ENCODE measurements at regions not wholly inside any gene's neighbourhood (a gene's known extent, or its start where the extent isn't known, plus 50 kb on each side); places are given as distances from the start of the nearest gene placed in this dataset.

- H3K9ac ChIP-seq, result no peak overlapping the region
- H3K36me3 ChIP-seq, result no peaks in the 10 kb centered on the region
- H3K27me3 Mint-ChIP-seq (ENCODE audit: insufficient read depth, low read depth), result no peaks in the 10 kb centered on the region
- DNase-seq (ENCODE audit: low spot score), result no peak
- H4K20me1 ChIP-seq (ENCODE audit: low read depth), result no peaks in the 10 kb centered on the region
- no peak overlapping the region for H3K4me2 ChIP-seq
- H3K27ac Mint-ChIP-seq, result no peak overlapping the region
- no peaks in the 10 kb centered on the region for H3K27me3 ChIP-seq
- H3F3A ChIP-seq (ENCODE audit: low read depth), result no peaks in the 10 kb centered on the region
- H3K9me3 Mint-ChIP-seq, result peaks cover 6% of the 10 kb centered on the region
- H3K4me3 ChIP-seq, result no peak overlapping the region
- no peak for TF ChIP-seq EZH2 (IDR thresholded peaks at IDR 0.05)
- peak; percentile 19 for TF ChIP-seq CTCF (IDR thresholded peaks at IDR 0.05)
- no peak overlapping the region for H3K4me3 Mint-ChIP-seq
- no peaks in the 10 kb centered on the region for H3K79me2 ChIP-seq (ENCODE audit: low read depth)
- H3K4me1 Mint-ChIP-seq, result no peaks in the 10 kb centered on the region
- H3K36me3 Mint-ChIP-seq, result no peaks in the 10 kb centered on the region
- no peak overlapping the region for H3K27ac ChIP-seq
- H2AFZ ChIP-seq (replicated peaks), result no peak overlapping the region
- no peaks in the 10 kb centered on the region for H3K4me1 ChIP-seq
- no peaks in the 10 kb centered on the region for H3K9me3 ChIP-seq (ENCODE audit: low read depth)
These were observed 543.2 kb upstream of the CDH6 start for GRCh38 chr5:30650311-30650710.

- Histone ChIP-seq H3K4me3 (no peak overlapping the region), H4K20me1 (ENCODE audit: low read depth) (no peaks in the 10 kb centered on the region), H3K9ac (no peak overlapping the region), H3K27ac (no peak overlapping the region), H3K36me3 (no peaks in the 10 kb centered on the region), H3K4me1 (no peaks in the 10 kb centered on the region), H2AFZ (replicated peaks) (no peak overlapping the region), H3F3A (ENCODE audit: low read depth) (no peaks in the 10 kb centered on the region), H3K27me3 (no peaks in the 10 kb centered on the region), H3K79me2 (ENCODE audit: low read depth) (no peaks in the 10 kb centered on the region), H3K9me3 (ENCODE audit: low read depth) (no peaks in the 10 kb centered on the region), H3K4me2 (no peak overlapping the region)
- peaks cover 19% of the 10 kb centered on the region for H3K9me3 Mint-ChIP-seq
- H3K27ac Mint-ChIP-seq, result no peak overlapping the region
- H3K4me1 Mint-ChIP-seq, result no peaks in the 10 kb centered on the region
- TF ChIP-seq EZH2phosphoT487 (IDR thresholded peaks at IDR 0.05) (no peak), EZH2 (IDR thresholded peaks at IDR 0.05) (no peak), CTCF (IDR thresholded peaks at IDR 0.05) (no peak)
- no peaks in the 10 kb centered on the region for H3K36me3 Mint-ChIP-seq
- peaks cover 4% of the 10 kb centered on the region for H3K27me3 Mint-ChIP-seq (ENCODE audit: insufficient read depth, low read depth)
- no peak for DNase-seq (ENCODE audit: low spot score)
- H3K4me3 Mint-ChIP-seq, result no peak overlapping the region
These were observed 554.6 kb upstream of the CDH6 start for GRCh38 chr5:30638899-30639298.

GRCh38 chr5:30627945-30628344, 565.5 kb upstream of the CDH6 start:
- no peaks in the 10 kb centered on the region for H3K36me3 ChIP-seq
- H2AFZ ChIP-seq (replicated peaks), result no peak overlapping the region
- no peak for DNase-seq (ENCODE audit: low spot score)
- H3K27ac ChIP-seq, result no peak overlapping the region
- H3K36me3 Mint-ChIP-seq, result no peaks in the 10 kb centered on the region
- H3F3A ChIP-seq (ENCODE audit: low read depth), result no peaks in the 10 kb centered on the region
- no peak overlapping the region for H3K9ac ChIP-seq
- no peak for TF ChIP-seq EZH2phosphoT487 (IDR thresholded peaks at IDR 0.05)
- no peak for TF ChIP-seq EZH2 (IDR thresholded peaks at IDR 0.05)
- no peak for TF ChIP-seq CTCF (IDR thresholded peaks at IDR 0.05)
- H3K4me3 Mint-ChIP-seq, result no peak overlapping the region
- H3K9me3 ChIP-seq (ENCODE audit: low read depth), result no peaks in the 10 kb centered on the region
- no peaks in the 10 kb centered on the region for H3K27me3 ChIP-seq
- no peak overlapping the region for H3K27ac Mint-ChIP-seq
- peaks cover 7% of the 10 kb centered on the region for H3K9me3 Mint-ChIP-seq
- no peaks in the 10 kb centered on the region for H3K79me2 ChIP-seq (ENCODE audit: low read depth)
- no peak overlapping the region for H3K4me2 ChIP-seq
- H3K4me1 Mint-ChIP-seq, result no peaks in the 10 kb centered on the region
- no peaks in the 10 kb centered on the region for H3K4me1 ChIP-seq
- no peaks in the 10 kb centered on the region for H4K20me1 ChIP-seq (ENCODE audit: low read depth)
- peaks cover 4% of the 10 kb centered on the region for H3K27me3 Mint-ChIP-seq (ENCODE audit: insufficient read depth, low read depth)
- no peak overlapping the region for H3K4me3 ChIP-seq

- no peaks in the 10 kb centered on the region for H3K36me3 Mint-ChIP-seq
- Histone ChIP-seq H3K4me2 (no peak overlapping the region), H2AFZ (replicated peaks) (no peak overlapping the region), H4K20me1 (ENCODE audit: low read depth) (no peaks in the 10 kb centered on the region), H3K4me1 (no peaks in the 10 kb centered on the region), H3K27me3 (no peaks in the 10 kb centered on the region), H3K27ac (no peak overlapping the region), H3K79me2 (ENCODE audit: low read depth) (no peaks in the 10 kb centered on the region), H3K9ac (no peak overlapping the region), H3K9me3 (ENCODE audit: low read depth) (no peaks in the 10 kb centered on the region), H3K4me3 (no peak overlapping the region), H3F3A (ENCODE audit: low read depth) (no peaks in the 10 kb centered on the region), H3K36me3 (no peaks in the 10 kb centered on the region)
- TF ChIP-seq CTCF (IDR thresholded peaks at IDR 0.05), result no peak
- H3K27ac Mint-ChIP-seq, result no peak overlapping the region
- no peaks in the 10 kb centered on the region for H3K4me1 Mint-ChIP-seq
- H3K4me3 Mint-ChIP-seq, result no peak overlapping the region
- peaks cover 14% of the 10 kb centered on the region for H3K9me3 Mint-ChIP-seq
- DNase-seq (ENCODE audit: low spot score), result no peak
- peaks cover 4% of the 10 kb centered on the region for H3K27me3 Mint-ChIP-seq (ENCODE audit: insufficient read depth, low read depth)
These were observed 566.9 kb upstream of the CDH6 start for GRCh38 chr5:30626557-30626956.
